C4-2B (cell line): ENCODE measurements at regions not wholly inside any gene's neighbourhood (a gene's known extent, or its start where the extent isn't known, plus 50 kb on each side); places are given as distances from the start of the nearest gene placed in this dataset.

ENCODE experiments used
- H3K27ac ChIP-seq: fragments of 450-650 bp; 2 replicates; pipeline ENCODE4 v1.5.1; 2017
- CTCF ChIP-seq: fragments of 450-650 bp; conservative IDR thresholded peaks from 2 replicates; pipeline ENCODE4 v1.5.1; 2017; ENCODE audit warnings: mild to moderate bottlenecking
- ZFX ChIP-seq: fragments of 450-650 bp; IDR thresholded peaks from 2 replicates; pipeline ENCODE4 v1.6.1; 2017

- no peak overlapping the region for H3K27ac ChIP-seq
These were observed 80.5 kb upstream of the VAV3 start for GRCh38 chr1:108045460-108045859.

GRCh38 chr1:108044318-108044717 lies 79.3 kb upstream of the VAV3 start:
- H3K27ac ChIP-seq = no peak overlapping the region
- TF ChIP-seq ZFX (no peak), CTCF (no peak)

More at GRCh38 chr1:108045460-108045859, 80.5 kb upstream of the VAV3 start:
- TF ChIP-seq ZFX (no peak), CTCF (no peak)

GRCh38 chr1:108043707-108044106 lies 78.7 kb upstream of the VAV3 start:
- TF ChIP-seq CTCF (no peak), ZFX (no peak)
- no peak overlapping the region for H3K27ac ChIP-seq

GRCh38 chr1:108042610-108043009 lies 77.6 kb upstream of the VAV3 start:
- no peak overlapping the region for H3K27ac ChIP-seq

GRCh38 chr1:108041360-108042142 lies 76.6 kb upstream of the VAV3 start:
- TF ChIP-seq ZFX = no peak

More at GRCh38 chr1:108042610-108043009, 77.6 kb upstream of the VAV3 start:
- TF ChIP-seq CTCF (no peak), ZFX (no peak)

GRCh38 chr1:108038653-108039236 lies 73.8 kb upstream of the VAV3 start:
- H3K27ac ChIP-seq = no peak overlapping the region
- TF ChIP-seq CTCF (no peak), ZFX (no peak)

More at GRCh38 chr1:108041360-108042142, 76.6 kb upstream of the VAV3 start:
- H3K27ac ChIP-seq = no peak overlapping the region; the same call in 1 of the 2 replicates

- no peak overlapping the region for H3K27ac ChIP-seq
- TF ChIP-seq ZFX (no peak), CTCF (no peak)
These were observed 72.0 kb upstream of the VAV3 start for GRCh38 chr1:108036796-108037562.
